ENCODE measurements at regions not wholly inside any gene's neighbourhood (a gene's known extent, or its start where the extent isn't known, plus 50 kb on each side); places are given as distances from the start of the nearest gene placed in this dataset.

GRCh38 chr12:28887461-28887990, 261.6 kb upstream of the FAR2 start:
- no peak for TF ChIP-seq CTCF (IDR thresholded peaks at IDR 0.05)

- no peak for TF ChIP-seq CTCF (IDR thresholded peaks at IDR 0.05)
Observed at GRCh38 chr12:28890664-28891063, 258.4 kb upstream of the FAR2 start.

GRCh38 chr12:28891126-28891525, 258.0 kb upstream of the FAR2 start:
- TF ChIP-seq CTCF (IDR thresholded peaks at IDR 0.05), result no peak

GRCh38 chr12:28893365-28893764, 255.7 kb upstream of the FAR2 start:
- TF ChIP-seq CTCF (IDR thresholded peaks at IDR 0.05), result no peak

GRCh38 chr12:28893856-28894255, 255.2 kb upstream of the FAR2 start:
- no peak for TF ChIP-seq CTCF (IDR thresholded peaks at IDR 0.05)

- no peak for TF ChIP-seq CTCF (IDR thresholded peaks at IDR 0.05)
Observed at GRCh38 chr12:28896421-28896820, 252.7 kb upstream of the FAR2 start.

- TF ChIP-seq CTCF (IDR thresholded peaks at IDR 0.05), result no peak
Observed at GRCh38 chr12:28898038-28898437, 251.0 kb upstream of the FAR2 start.

- no peak for TF ChIP-seq CTCF (IDR thresholded peaks at IDR 0.05)
Observed at GRCh38 chr12:28899951-28900350, 249.1 kb upstream of the FAR2 start.

Data from LNCAP (cell line).